AG09319 (cell line): ENCODE measurements at regions not wholly inside any gene's neighbourhood (a gene's known extent, or its start where the extent isn't known, plus 50 kb on each side); places are given as distances from the start of the nearest gene placed in this dataset.
A peak's percentile ranks its signal among the peaks of the same experiment; 100 is the strongest.
"Not testable (repeated sequence)": the region's sequence is repeated elsewhere in the genome, so short reads cannot be mapped to it uniquely, and the experiment has no call there.

Source experiments
- DNase-seq: peaks from one replicate; pipeline ENCODE4 v3.0.0-alpha.2; 2010; ENCODE audit warnings: low read depth; ENCODE audit errors: extremely low read depth
- TF ChIP-seq, protein P1 (sequence below): IDR thresholded peaks from 2 replicates; pipeline ENCODE4 v1.5.1; 2011; ENCODE audit warnings: low read depth, mild to moderate bottlenecking, inconsistent platforms, low read length, moderate library complexity

GRCh38 chr4:72702948-72703347 lies 133.9 kb upstream of the ADAMTS3 start:
- TF ChIP-seq, protein P1, sequence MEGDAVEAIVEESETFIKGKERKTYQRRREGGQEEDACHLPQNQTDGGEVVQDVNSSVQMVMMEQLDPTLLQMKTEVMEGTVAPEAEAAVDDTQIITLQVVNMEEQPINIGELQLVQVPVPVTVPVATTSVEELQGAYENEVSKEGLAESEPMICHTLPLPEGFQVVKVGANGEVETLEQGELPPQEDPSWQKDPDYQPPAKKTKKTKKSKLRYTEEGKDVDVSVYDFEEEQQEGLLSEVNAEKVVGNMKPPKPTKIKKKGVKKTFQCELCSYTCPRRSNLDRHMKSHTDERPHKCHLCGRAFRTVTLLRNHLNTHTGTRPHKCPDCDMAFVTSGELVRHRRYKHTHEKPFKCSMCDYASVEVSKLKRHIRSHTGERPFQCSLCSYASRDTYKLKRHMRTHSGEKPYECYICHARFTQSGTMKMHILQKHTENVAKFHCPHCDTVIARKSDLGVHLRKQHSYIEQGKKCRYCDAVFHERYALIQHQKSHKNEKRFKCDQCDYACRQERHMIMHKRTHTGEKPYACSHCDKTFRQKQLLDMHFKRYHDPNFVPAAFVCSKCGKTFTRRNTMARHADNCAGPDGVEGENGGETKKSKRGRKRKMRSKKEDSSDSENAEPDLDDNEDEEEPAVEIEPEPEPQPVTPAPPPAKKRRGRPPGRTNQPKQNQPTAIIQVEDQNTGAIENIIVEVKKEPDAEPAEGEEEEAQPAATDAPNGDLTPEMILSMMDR = no peak
- DNase-seq = no peak

GRCh38 chr4:72701987-72702819 lies 133.2 kb upstream of the ADAMTS3 start:
- TF ChIP-seq, protein P1 = peak; percentile 70
- peak; percentile 25 for DNase-seq

GRCh38 chr4:72690771-72691170 lies 121.8 kb upstream of the ADAMTS3 start:
- TF ChIP-seq, protein P1 = no peak
- no peak for DNase-seq

- no peak for DNase-seq
- TF ChIP-seq, protein P1 = no peak
Measured at GRCh38 chr4:72689923-72690322, 120.9 kb upstream of the ADAMTS3 start.

- not testable (repeated sequence) for DNase-seq
Measured at GRCh38 chr4:72686390-72686789, 117.4 kb upstream of the ADAMTS3 start.

DNA sequence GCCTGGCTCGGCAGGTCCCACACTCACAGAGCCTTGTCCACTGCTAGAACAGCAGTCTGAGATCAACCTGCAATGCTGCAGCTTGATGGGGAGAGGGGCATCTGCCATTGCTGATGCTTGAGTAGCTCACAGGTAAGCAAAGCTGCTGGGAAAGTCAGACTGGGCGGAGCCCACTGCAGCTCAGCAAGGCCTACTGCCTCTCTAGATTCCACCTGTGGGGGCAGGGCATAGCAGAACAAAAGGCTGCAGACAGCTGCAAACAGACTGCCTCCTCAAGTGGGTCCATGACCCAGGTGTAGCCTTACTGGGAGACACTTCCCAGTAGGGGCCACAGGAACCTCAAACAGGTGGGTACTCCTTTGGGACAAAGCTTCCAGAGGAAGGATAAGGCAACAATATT lies 110.6 kb upstream of the ADAMTS3 start:
- no peak for DNase-seq
- TF ChIP-seq, protein P1 = no peak

DNA sequence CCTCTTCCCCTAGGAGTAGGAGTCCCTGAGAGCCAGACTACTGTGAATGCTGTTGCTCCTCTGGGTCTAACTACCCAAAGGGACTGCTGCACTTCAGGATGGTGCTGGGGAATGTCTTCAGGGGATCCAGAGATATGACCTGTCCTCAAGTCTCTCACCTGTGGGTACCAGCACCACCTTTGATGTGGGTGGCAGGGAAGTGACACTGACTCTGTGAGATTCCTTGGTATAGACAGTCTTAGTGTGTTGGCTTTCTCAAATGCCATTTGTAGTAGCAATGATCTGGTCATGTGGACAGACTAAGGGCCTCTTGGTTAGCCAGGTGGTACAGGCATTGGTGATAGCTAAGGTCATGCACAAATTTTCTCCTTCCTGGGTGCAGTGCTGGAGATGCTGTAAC lies 108.9 kb upstream of the ADAMTS3 start:
- TF ChIP-seq, protein P1 = no peak
- DNase-seq = no peak

DNA sequence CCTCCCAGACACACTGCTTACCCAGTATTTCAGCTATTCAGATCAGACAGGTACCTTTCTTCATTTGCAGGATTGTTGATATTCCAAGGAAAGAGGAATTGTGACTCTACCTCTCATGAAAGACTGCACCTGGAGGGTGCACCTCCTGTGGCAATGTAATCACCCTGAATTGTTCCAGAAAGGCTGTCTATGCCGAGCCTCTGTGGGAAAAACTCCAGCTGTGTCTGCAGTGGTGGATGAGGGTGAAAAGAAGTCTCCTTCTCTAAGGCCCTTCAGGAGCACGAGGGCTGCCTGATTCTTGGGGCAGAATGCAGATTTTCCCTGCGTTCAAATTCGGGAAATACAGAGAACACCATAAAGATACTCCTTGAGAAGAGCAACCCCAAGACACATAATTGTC lies 108.2 kb upstream of the ADAMTS3 start:
- TF ChIP-seq, protein P1 = no peak
- no peak for DNase-seq
